BLaER1 (cell line): ENCODE measurements at regions not wholly inside any gene's neighbourhood (a gene's known extent, or its start where the extent isn't known, plus 50 kb on each side); places are given as distances from the start of the nearest gene placed in this dataset.

Experiments used
- H3K27ac ChIP-seq: shearing (Covaris generic); formaldehyde crosslinking; 2 replicates; pipeline ENCODE4 v1.8.1; 2022
- H3K27me3 ChIP-seq: shearing (Covaris generic); formaldehyde crosslinking; 2 replicates; pipeline ENCODE4 v1.8.1; 2022
- H3K36me3 ChIP-seq: shearing (Covaris generic); formaldehyde crosslinking; 2 replicates; pipeline ENCODE4 v1.8.1; 2022
- H3K4me1 ChIP-seq: shearing (Covaris generic); formaldehyde crosslinking; 2 replicates; pipeline ENCODE4 v1.8.1; 2022
- H3K4me2 ChIP-seq: shearing (Covaris generic); formaldehyde crosslinking; 2 replicates; pipeline ENCODE4 v1.8.1; 2022
- H3K4me3 ChIP-seq: shearing (Covaris generic); formaldehyde crosslinking; 2 replicates; pipeline ENCODE4 v1.8.1; 2022
- H3K9ac ChIP-seq: shearing (Covaris generic); formaldehyde crosslinking; 2 replicates; pipeline ENCODE4 v1.8.1; 2022
- H3K9me3 ChIP-seq: shearing (Covaris generic); formaldehyde crosslinking; 2 replicates; pipeline ENCODE4 v1.8.1; 2022
- H4K20me1 ChIP-seq: shearing (Covaris generic); formaldehyde crosslinking; 2 replicates; pipeline ENCODE4 v1.8.1; 2022
- Cebpa-rat ChIP-seq: shearing (Covaris generic); IDR thresholded peaks from 2 replicates; pipeline ENCODE4 v1.8.1; 2022

DNA sequence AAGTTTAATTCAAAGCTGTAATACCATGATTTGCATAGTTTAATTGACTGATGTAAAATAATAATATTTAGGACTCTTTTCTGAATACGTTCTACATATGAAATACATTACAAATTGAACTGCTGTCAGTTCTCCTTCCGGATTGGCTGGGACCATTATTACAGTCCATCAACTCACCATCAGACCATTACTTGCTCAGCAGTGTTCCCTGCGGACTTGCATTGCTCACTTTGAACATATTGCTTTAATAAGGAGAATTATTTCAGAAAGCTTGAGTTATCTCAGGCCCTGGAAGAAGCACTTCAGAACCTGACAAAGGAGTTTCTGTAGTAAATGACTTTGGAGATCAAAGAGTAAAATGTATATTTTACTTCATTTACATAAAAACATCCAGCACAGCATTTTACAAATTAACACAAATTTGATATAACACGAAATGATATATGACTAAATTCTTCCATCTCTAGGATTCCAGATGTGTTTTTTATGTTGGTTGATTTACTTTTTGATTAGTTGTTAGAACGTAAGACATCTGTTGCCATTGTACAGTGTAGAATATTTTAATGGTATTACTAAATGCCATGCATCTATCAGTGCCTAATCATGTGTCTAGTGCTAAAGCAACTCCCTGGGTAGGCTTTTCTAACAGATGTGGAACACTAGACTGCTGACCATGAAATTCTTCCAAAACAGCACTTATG is 418.5 kb upstream of the SEMA3A start:
- peaks cover 6% of the 10 kb centered on the region; the same call in 1 of the 2 replicates for H3K4me1 ChIP-seq
- no peak overlapping the region for H3K9ac ChIP-seq
- H3K27ac ChIP-seq: no peak overlapping the region
- no peak overlapping the region for H3K4me3 ChIP-seq
- no peak overlapping the region for H3K4me2 ChIP-seq
- H3K36me3 ChIP-seq: no peaks in the 10 kb centered on the region
- no peaks in the 10 kb centered on the region for H3K9me3 ChIP-seq
- no peaks in the 10 kb centered on the region for H4K20me1 ChIP-seq
- TF ChIP-seq Cebpa-rat: no peak
- no peaks in the 10 kb centered on the region for H3K27me3 ChIP-seq

DNA sequence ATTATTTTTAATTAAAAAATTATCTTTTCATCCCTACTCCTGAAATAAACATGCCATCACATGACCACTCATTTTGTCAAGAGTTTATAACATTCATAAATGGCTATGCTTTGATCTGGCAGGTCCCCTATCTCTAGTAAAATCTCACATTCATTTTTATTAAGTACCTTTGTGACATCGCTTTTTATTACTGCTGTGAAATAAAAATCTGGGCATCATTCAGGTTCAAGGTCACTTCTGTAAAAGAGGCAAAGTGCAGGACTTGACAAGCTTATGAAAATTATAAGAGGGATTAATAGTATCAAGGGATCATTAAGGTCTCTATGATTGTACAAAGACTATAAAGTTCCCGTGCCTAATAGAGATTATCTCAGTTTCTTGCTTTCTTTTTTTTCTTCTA is 416.8 kb upstream of the SEMA3A start:
- no peak overlapping the region for H3K4me3 ChIP-seq
- H3K27ac ChIP-seq: no peak overlapping the region
- H3K4me1 ChIP-seq: peaks cover 6% of the 10 kb centered on the region; the same call in 1 of the 2 replicates
- H3K36me3 ChIP-seq: no peaks in the 10 kb centered on the region
- no peak overlapping the region for H3K9ac ChIP-seq
- H3K4me2 ChIP-seq: no peak overlapping the region
- no peaks in the 10 kb centered on the region for H4K20me1 ChIP-seq
- no peaks in the 10 kb centered on the region for H3K9me3 ChIP-seq
- no peaks in the 10 kb centered on the region for H3K27me3 ChIP-seq
- TF ChIP-seq Cebpa-rat: no peak

DNA sequence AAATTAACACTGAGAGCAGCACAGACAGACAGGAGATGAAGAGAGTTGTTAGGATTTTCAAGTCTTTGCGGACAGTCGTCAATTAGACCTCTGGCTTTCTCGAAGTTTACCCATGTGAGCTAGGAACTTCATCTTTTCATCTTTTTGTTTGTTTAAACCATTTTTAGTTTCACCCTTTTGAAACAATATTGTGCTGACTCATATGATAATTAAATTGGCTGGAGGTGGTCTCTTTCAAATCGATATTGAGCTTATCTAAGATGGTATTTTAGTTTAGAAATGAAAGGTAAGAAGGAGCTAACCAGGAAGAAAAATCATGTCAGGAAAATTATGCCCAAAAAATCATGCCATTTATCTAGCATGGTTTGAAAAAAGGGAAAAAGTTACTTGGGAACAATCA is 415.8 kb upstream of the SEMA3A start:
- no peaks in the 10 kb centered on the region for H4K20me1 ChIP-seq
- TF ChIP-seq Cebpa-rat: no peak

DNA sequence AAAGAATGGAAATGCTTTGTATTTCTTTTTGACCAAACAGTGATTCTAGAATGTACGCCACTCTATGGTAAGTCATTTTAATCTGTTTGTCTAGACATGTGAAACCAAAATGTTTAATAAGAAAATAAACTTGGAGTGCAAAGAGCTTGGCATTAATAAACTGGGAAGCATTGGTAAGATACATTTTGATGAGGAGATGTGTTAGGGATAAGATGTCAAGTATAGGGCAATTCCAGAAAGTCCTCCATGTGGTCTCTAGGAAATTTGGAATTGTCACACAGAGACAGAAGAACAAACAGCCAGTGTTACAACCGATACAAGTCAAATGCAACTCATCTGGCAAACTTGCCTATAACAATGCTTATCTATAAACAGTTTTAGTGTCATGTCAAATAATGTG is 410.7 kb upstream of the SEMA3A start:
- TF ChIP-seq Cebpa-rat: no peak
- Histone ChIP-seq H3K9ac (no peak overlapping the region), H3K4me2 (no peak overlapping the region), H3K27me3 (no peaks in the 10 kb centered on the region), H3K4me1 (peaks cover 6% of the 10 kb centered on the region; the same call in 1 of the 2 replicates), H3K27ac (no peak overlapping the region), H3K36me3 (no peaks in the 10 kb centered on the region), H3K4me3 (no peak overlapping the region), H4K20me1 (no peaks in the 10 kb centered on the region), H3K9me3 (no peaks in the 10 kb centered on the region)

More for the DNA sequence above, 415.8 kb upstream of the SEMA3A start:
- no peaks in the 10 kb centered on the region for H3K36me3 ChIP-seq
- no peaks in the 10 kb centered on the region for H3K9me3 ChIP-seq
- no peak overlapping the region for H3K4me3 ChIP-seq
- H3K27ac ChIP-seq: no peak overlapping the region
- no peak overlapping the region for H3K9ac ChIP-seq
- peaks cover 6% of the 10 kb centered on the region; the same call in 1 of the 2 replicates for H3K4me1 ChIP-seq
- H3K27me3 ChIP-seq: no peaks in the 10 kb centered on the region
- H3K4me2 ChIP-seq: no peak overlapping the region

DNA sequence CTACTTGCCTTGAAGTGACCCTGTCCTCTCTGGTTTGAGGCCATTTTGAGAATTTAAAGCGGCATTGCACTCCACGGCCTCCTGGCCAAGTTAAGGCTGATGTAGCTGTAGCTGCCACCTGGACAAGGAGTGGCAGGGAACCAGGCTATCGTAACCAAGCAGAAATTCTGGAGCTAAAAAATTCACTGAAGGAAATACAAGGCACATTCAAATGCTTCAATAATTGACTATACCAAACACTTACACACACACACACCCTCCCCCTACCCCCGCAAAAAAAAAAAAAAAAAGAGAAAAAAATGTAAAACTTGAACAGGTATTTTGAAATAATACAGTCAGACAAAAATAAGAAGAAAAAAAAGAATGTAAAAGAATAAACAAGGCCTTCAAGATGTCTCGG is 409.0 kb upstream of the SEMA3A start:
- no peaks in the 10 kb centered on the region for H3K9me3 ChIP-seq
- H3K4me2 ChIP-seq: no peak overlapping the region
- no peak for TF ChIP-seq Cebpa-rat
- no peaks in the 10 kb centered on the region for H3K36me3 ChIP-seq
- no peak overlapping the region for H3K27ac ChIP-seq
- H4K20me1 ChIP-seq: no peaks in the 10 kb centered on the region
- H3K4me3 ChIP-seq: no peak overlapping the region
- no peaks in the 10 kb centered on the region for H3K27me3 ChIP-seq
- no peak overlapping the region for H3K9ac ChIP-seq
- H3K4me1 ChIP-seq: no peaks in the 10 kb centered on the region

DNA sequence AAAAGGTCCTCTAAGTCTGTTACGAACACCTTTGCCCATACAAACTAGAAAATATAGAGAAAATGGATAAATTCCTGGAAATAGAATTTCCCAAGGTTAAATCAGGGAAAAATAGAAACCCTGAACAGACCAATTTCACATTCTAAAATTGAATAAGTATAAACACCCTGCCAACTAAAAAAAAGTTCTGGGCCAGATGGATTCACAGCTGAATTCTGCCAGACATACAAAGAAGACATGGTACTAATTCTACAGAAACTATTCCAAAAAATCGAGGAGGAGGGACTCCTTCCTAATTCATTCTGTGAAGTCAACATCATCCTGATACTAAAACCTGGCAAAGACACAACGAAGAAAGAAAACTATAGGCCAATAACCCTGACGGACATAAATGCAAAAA is 400.4 kb upstream of the SEMA3A start:
- H3K4me1 ChIP-seq: no peaks in the 10 kb centered on the region
- H3K4me3 ChIP-seq: no peak overlapping the region
- no peaks in the 10 kb centered on the region for H3K36me3 ChIP-seq
- no peaks in the 10 kb centered on the region for H3K27me3 ChIP-seq
- no peak overlapping the region for H3K9ac ChIP-seq
- no peaks in the 10 kb centered on the region for H4K20me1 ChIP-seq
- H3K9me3 ChIP-seq: no peaks in the 10 kb centered on the region
- H3K27ac ChIP-seq: no peak overlapping the region
- no peak overlapping the region for H3K4me2 ChIP-seq
- TF ChIP-seq Cebpa-rat: no peak

DNA sequence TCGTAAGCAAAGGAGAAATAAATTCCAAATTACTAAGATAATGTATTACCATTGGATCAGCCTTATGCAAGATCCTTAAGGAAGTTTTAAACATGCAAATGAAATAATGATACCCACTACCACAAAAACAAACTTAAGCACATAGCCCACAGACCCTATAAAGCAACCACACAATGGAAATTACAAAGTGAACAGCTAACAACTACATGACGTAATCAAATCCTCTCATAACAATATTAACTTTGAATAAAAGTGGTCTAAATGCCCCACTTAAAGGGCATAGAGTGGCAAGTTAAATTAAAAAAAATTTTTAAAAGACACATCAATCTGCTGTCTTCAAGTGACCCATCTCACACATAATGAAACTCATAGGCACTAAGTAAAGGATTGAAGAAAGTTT is 397.3 kb upstream of the SEMA3A start:
- Histone ChIP-seq H3K4me3 (no peak overlapping the region), H3K36me3 (no peaks in the 10 kb centered on the region), H3K9ac (no peak overlapping the region), H3K27ac (no peak overlapping the region), H4K20me1 (no peaks in the 10 kb centered on the region), H3K9me3 (no peaks in the 10 kb centered on the region), H3K4me2 (no peak overlapping the region), H3K4me1 (no peaks in the 10 kb centered on the region), H3K27me3 (no peaks in the 10 kb centered on the region)
- no peak for TF ChIP-seq Cebpa-rat

DNA sequence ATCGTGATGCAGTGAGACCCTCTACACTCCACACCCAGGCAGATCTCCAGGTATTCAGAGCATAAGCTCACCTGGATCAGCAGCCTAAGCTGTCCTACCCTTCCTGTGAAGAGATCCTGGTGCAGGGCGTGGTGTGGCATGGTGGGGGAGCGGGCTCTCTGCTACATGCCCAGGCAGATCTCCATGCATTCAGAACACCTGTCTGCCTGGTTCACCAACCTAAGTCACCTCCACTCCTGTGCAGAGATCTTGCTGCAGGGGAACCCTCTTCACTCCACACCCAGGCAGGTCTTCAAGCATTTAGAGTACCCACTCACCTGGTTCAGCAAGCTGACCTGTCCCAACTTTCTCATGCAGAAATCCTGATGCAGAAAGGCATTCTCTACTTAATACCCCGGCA is 394.4 kb upstream of the SEMA3A start:
- Histone ChIP-seq H3K27ac (no peak overlapping the region), H3K4me3 (no peak overlapping the region), H3K36me3 (no peaks in the 10 kb centered on the region), H3K4me1 (no peaks in the 10 kb centered on the region), H3K9me3 (no peaks in the 10 kb centered on the region), H3K27me3 (no peaks in the 10 kb centered on the region), H4K20me1 (no peaks in the 10 kb centered on the region), H3K9ac (no peak overlapping the region), H3K4me2 (no peak overlapping the region)
- no peak for TF ChIP-seq Cebpa-rat

DNA sequence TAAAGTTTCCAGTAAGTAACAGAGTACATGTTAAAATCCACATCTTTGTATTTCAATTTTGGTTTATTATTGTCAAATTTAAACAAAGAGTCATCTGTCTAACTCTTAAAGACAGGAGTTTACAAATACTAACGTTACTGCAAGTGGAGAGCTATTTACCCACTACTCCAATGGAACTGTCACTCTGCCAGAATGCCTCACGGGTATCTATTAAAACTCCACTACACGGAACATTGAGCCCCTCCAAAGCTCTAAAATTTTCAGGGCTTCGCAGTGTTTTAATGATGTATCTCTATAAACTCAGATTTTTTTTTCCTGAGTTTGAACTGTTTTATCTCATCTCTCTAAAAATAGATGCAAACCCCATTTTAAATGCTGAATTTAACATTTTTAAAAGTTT is 388.7 kb upstream of the SEMA3A start:
- Histone ChIP-seq H3K9me3 (no peaks in the 10 kb centered on the region), H3K4me2 (no peak overlapping the region), H3K36me3 (no peaks in the 10 kb centered on the region), H3K4me1 (no peaks in the 10 kb centered on the region), H3K27me3 (no peaks in the 10 kb centered on the region), H3K9ac (no peak overlapping the region), H4K20me1 (no peaks in the 10 kb centered on the region), H3K4me3 (no peak overlapping the region), H3K27ac (no peak overlapping the region)
- no peak for TF ChIP-seq Cebpa-rat

DNA sequence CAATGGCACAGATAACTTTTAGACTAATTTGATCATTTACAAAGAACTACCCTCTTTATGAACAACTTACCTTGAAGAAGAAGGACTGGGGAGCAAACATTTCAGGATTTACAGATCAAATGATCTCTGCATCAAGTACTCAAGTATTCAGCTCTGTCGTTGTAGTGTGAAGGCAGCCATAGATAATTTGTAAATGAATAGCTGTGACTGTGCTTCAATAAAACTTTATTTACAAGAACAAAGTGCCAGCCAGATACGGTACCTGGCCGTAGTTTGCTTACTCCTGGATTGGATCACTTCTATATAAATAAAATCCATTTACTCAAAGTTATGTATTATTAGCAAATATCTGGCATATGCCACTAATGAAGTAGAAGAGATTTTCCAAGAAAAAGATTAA is 388.2 kb upstream of the SEMA3A start:
- no peak overlapping the region for H3K4me2 ChIP-seq
- H3K9me3 ChIP-seq: no peaks in the 10 kb centered on the region
- H3K27ac ChIP-seq: no peak overlapping the region
- H3K4me3 ChIP-seq: no peak overlapping the region
- no peak overlapping the region for H3K9ac ChIP-seq
- H3K36me3 ChIP-seq: no peaks in the 10 kb centered on the region
- H3K27me3 ChIP-seq: no peaks in the 10 kb centered on the region
- TF ChIP-seq Cebpa-rat: no peak
- no peaks in the 10 kb centered on the region for H4K20me1 ChIP-seq
- H3K4me1 ChIP-seq: no peaks in the 10 kb centered on the region

DNA sequence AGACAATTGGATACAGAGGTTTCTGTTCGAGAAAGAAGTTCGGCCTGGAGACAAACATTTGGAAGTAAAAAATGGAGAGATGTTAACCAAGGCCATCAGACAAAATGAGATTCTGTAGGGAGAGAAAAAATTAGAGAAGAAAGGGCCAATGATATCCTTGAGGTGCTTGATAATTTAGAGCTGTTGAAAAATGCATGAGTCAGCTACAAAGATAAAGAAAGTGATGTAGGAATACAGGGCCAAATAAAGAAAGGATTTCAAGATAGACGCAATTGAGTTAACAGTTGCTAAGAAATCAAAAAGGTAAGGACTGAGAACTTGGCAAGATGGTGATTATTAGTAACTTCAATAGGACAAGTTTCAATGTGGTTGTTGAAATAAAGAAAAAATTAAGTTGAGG is 384.2 kb upstream of the SEMA3A start:
- H3K4me1 ChIP-seq: no peaks in the 10 kb centered on the region
- H3K9me3 ChIP-seq: no peaks in the 10 kb centered on the region
- H3K9ac ChIP-seq: no peak overlapping the region
- no peaks in the 10 kb centered on the region for H3K27me3 ChIP-seq
- no peaks in the 10 kb centered on the region for H4K20me1 ChIP-seq
- H3K4me3 ChIP-seq: no peak overlapping the region
- no peaks in the 10 kb centered on the region for H3K36me3 ChIP-seq
- no peak overlapping the region for H3K4me2 ChIP-seq
- no peak for TF ChIP-seq Cebpa-rat
- H3K27ac ChIP-seq: no peak overlapping the region
